IPS DF 6.9 (cell line): ENCODE measurements at regions not wholly inside any gene's neighbourhood (a gene's known extent, or its start where the extent isn't known, plus 50 kb on each side); places are given as distances from the start of the nearest gene placed in this dataset.
A peak's percentile ranks its signal among the peaks of the same experiment; 100 is the strongest.

ENCODE experiments used
- DNase-seq: peaks from one replicate; pipeline ENCODE4 v3.0.0-alpha.2; 2013; ENCODE audit warnings: low read depth, low spot score
- H3K27ac ChIP-seq: one replicate; pipeline ENCODE4 v1.5.1; 2013; ENCODE audit warnings: low read length, control low read depth
- H3K27me3 ChIP-seq: 2 replicates; pipeline ENCODE4 v1.6.1; 2013; ENCODE audit warnings: mild to moderate bottlenecking, low read length; ENCODE audit not compliant: control insufficient read depth, insufficient read depth
- H3K36me3 ChIP-seq: 2 replicates; pipeline ENCODE4 v1.6.1; 2013; ENCODE audit warnings: low read length; ENCODE audit not compliant: control insufficient read depth, insufficient read depth
- H3K4me1 ChIP-seq: 2 replicates; pipeline ENCODE4 v1.6.1; 2013; ENCODE audit warnings: low read length; ENCODE audit not compliant: control insufficient read depth, insufficient read depth
- H3K4me3 ChIP-seq: 2 replicates; pipeline ENCODE4 v1.5.1; 2013; ENCODE audit warnings: mild to moderate bottlenecking, low read length
- H3K9me3 ChIP-seq: 2 replicates; pipeline ENCODE4 v1.6.1; 2013; ENCODE audit warnings: low read length, inconsistent platforms; ENCODE audit not compliant: control insufficient read depth, insufficient read depth
- WGBS: extraction: QIAGEN DNeasy Blood & Tissue Kit; methylation state at CpG from one replicate; pipeline ENCODE4 v1.1.7; 2013; ENCODE audit warnings: mixed read lengths, missing lambda C conversion rate; ENCODE audit not compliant: insufficient read length, insufficient coverage; 5-methylcytosine and 5-hydroxymethylcytosine counted together

DNA sequence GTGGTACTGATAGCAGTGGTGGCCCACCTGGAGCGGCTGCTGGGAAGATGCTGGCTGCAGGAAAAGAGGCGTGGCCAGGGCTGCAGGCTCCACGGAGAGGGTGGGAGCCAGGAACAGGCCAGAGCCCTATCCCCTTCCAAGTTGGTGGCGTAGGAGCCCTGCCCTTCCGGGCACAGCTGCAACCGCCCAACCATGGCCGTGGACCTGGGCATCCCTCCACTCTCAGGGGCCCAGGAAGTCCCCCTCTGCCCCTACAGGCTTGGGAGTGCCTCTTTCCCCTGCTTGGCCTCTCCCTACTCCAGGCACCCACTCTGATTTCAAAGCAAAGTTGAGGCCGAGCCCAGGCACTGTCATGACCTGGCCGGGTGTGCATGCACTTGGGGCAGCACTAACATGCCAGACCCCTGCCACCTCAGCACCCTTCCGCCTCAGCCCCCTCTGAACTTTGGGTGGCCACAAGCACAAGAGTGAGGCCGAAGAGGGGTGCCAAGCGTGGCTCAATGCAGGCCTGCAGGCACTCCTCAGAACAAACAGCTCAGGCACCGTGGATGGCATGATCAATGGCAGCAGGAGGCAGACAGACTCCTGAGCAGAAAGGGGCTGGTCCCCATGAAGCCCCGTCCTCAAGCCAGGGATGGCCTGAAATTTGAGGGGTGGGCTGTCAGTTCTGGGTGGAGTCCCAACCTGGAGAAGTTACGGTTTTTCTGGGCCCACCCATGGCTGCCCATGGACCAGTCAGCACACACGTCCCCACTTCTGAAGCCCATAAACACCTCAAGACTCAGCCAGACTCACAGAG lies 164.9 kb upstream of the PRNP start:
- no peak for DNase-seq
- Histone ChIP-seq H3K27ac (no peak overlapping the region), H3K27me3 (no peaks in the 10 kb centered on the region), H3K9me3 (no peaks in the 10 kb centered on the region), H3K4me3 (no peak overlapping the region), H3K36me3 (no peaks in the 10 kb centered on the region), H3K4me1 (peaks cover 1% of the 10 kb centered on the region; the same call in 1 of the 2 replicates)
- no CpG with 5 or more reads among the region's 16 CpGs for WGBS

DNA sequence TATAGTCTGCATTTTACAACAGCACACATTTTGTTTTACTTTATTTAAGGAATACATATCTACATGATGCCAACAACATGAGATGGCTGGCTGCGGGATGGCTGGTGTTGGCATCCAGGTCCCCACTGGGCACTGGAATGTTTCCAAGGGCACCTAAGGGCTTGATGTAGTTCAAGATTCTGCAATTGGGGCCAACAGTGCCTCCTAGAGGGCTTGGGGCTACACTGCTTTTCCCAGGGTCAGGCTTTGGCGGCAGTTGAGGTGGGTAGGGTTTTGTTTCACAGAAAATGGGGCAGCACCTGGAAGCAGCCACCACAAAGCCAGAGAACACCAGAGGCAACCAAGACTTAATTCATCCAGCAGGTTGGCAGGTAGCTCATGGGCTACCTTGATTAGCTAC lies 166.7 kb upstream of the PRNP start:
- WGBS = no CpG with 5 or more reads among the region's 2 CpGs
- Histone ChIP-seq H3K27me3 (no peaks in the 10 kb centered on the region), H3K36me3 (no peaks in the 10 kb centered on the region), H3K4me3 (no peak overlapping the region), H3K9me3 (no peaks in the 10 kb centered on the region), H3K4me1 (peaks cover 1% of the 10 kb centered on the region; the same call in 1 of the 2 replicates), H3K27ac (no peak overlapping the region)
- peak; percentile 52 for DNase-seq

DNA sequence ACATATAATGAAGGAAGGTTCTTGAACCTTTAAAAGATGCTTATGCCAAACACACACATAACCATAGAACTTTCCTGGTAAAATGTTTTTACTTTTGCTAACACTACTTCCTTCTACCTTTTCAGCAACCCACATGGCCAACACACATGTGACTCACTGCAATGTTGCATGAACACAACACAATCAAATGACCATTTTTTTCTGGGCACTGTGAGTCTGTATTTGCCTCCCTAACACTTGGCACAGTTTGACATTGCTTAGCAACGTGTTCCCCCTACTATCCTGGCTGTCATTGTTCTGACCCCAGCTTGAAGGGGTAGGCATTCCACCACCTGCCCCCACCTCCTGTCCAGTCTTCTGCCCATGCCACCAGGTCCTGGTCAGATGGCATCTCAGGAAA lies 169.4 kb upstream of the PRNP start:
- DNase-seq = no peak
- no CpG with 5 or more reads among the region's 1 CpG for WGBS
- Histone ChIP-seq H3K36me3 (no peaks in the 10 kb centered on the region), H3K9me3 (no peaks in the 10 kb centered on the region), H3K4me3 (no peak overlapping the region), H3K4me1 (peaks cover 1% of the 10 kb centered on the region; the same call in 1 of the 2 replicates), H3K27ac (no peak overlapping the region), H3K27me3 (no peaks in the 10 kb centered on the region)

DNA sequence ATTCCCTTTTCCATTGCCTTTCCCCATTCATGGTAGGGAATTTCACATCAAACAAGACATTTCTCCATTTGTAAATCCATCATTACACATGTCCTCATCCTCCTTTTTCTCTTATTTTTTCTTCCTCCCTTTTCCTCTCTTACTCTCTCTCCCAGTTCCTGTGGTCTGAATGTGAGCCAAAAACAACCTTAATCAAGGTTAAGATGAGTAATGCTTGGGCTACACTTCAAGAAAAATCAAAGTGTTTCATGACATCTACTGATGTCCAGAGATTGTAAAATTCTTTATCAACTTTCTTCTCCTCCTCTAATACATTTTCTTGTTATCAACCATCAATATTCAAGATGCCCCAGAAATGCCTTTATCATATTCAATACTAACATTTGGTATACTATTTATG lies 172.5 kb upstream of the PRNP start:
- DNase-seq = no peak
- Histone ChIP-seq H3K9me3 (no peaks in the 10 kb centered on the region), H3K4me1 (no peaks in the 10 kb centered on the region; the same call in 1 of the 2 replicates), H3K27me3 (no peaks in the 10 kb centered on the region), H3K4me3 (no peak overlapping the region), H3K27ac (no peak overlapping the region), H3K36me3 (no peaks in the 10 kb centered on the region)

DNA sequence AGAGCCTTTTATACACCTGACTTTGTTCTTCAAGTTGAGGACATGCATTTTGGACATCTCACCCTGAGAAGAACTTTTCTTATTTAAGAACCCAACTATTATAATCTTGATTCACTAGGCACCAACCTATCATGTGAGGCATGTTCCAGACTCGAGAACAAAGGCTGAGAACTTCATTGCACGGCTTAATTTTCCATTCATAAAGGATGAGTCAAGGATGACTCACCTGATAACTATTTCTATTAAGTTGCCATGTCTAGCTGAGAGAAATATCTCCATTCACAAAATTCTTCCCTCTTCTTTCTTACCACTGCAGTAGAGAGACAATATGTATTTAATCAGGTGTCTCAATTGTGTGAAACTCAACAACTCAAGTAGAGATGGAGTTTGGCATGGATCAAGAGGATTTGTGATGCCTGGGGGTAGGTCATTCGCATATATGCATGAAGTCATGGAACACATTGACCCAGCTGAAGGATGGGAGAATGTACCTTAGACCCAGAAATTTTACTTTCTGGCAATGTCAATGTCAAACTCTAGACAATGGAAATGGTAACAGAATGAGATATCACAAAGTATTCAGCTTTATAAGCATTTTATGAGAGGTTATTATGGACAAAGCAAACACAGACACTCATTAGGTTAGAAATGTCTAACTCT lies 173.2 kb upstream of the PRNP start:
- Histone ChIP-seq H3K36me3 (no peaks in the 10 kb centered on the region), H3K4me1 (peaks cover 1% of the 10 kb centered on the region; the same call in 1 of the 2 replicates), H3K9me3 (no peaks in the 10 kb centered on the region), H3K27me3 (no peaks in the 10 kb centered on the region), H3K4me3 (no peak overlapping the region), H3K27ac (no peak overlapping the region)
- no peak for DNase-seq
- no CpG with 5 or more reads among the region's 3 CpGs for WGBS

DNA sequence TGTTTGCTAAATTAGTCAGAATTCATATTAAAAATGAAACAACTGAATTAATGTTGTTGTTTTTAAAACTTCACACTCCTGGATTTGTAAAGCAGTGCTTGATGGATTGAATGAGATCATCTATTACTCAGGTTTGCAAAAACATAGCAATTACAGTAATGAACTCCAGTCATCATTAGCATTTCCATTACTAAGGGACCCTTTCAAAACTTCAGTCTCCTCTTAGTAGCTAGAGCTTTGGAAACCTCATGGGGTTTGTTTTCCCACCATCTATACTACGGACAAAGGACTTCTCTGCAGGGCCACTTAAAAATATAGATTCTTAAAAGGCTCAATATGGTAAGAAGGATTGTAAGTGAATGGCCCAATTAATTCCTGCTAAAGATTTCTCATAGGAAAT lies 174.5 kb upstream of the PRNP start:
- no peak overlapping the region for H3K27ac ChIP-seq
- DNase-seq = no peak
- H3K36me3 ChIP-seq = no peaks in the 10 kb centered on the region

DNA sequence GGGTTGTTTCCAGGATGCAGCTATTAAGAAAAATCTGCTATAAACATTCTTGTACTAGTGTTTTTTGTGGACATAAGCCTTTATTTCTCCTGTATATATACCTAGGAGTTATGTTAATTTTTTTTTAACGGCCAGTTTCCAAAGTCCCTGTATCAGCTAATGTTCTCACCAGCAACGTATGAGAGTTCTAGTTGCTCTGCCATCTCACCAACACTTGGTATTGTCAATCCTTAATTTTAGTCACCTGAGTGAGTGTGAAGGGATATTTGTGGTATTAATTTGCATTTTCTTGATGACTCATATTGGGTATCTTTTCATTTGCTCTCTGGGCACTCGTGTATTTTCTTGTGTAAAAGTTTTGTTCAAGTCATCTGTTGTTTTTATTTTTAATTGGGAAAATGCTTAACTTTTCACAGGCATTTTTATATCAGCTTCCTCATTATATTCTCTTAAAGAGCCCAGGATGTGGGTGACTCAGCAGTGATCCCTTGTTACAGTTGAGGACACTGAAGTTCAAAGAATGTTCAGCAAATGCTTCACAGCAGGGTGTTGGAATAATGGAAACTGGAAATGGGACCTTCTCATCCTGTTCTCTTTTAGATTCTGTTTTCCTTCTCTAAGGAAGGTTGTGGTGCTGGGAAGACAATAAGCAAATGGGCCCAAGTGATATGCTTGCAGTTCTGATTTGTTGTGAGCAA lies 176.3 kb upstream of the PRNP start:
- H3K27ac ChIP-seq = no peak overlapping the region
- DNase-seq = no peak
- no CpG with 5 or more reads among the region's 3 CpGs for WGBS
- H3K9me3 ChIP-seq = no peaks in the 10 kb centered on the region
- no peak overlapping the region for H3K4me3 ChIP-seq
- peaks cover 1% of the 10 kb centered on the region; the same call in 1 of the 2 replicates for H3K4me1 ChIP-seq
- H3K36me3 ChIP-seq = no peaks in the 10 kb centered on the region
- H3K27me3 ChIP-seq = no peaks in the 10 kb centered on the region

More for the DNA sequence above, 174.5 kb upstream of the PRNP start:
- Histone ChIP-seq H3K4me3 (no peak overlapping the region), H3K27me3 (no peaks in the 10 kb centered on the region), H3K9me3 (no peaks in the 10 kb centered on the region), H3K4me1 (peaks cover 1% of the 10 kb centered on the region; the same call in 1 of the 2 replicates)
- no CpG with 5 or more reads among the region's 1 CpG for WGBS

DNA sequence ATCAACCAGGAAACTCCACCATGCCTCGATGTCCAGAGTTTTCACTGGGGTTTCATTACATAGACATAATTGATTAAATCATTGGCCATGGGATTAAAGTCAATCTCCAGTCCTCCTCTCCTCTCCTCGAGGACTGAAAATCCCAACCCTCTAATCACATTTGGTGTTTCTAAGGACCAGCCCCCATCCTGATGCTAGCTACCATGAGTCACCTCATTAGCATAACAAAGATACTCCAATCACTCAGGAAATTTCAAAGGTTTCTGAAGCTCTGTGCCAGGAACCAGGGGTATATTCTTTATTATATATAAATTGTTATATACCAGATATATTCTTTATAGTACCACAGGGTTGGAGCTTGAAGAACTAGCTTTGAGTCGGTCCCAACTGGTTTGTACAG lies 177.5 kb upstream of the PRNP start:
- Histone ChIP-seq H3K27me3 (no peaks in the 10 kb centered on the region), H3K9me3 (no peaks in the 10 kb centered on the region), H3K4me1 (peaks cover 1% of the 10 kb centered on the region; the same call in 1 of the 2 replicates), H3K27ac (no peak overlapping the region), H3K4me3 (no peak overlapping the region), H3K36me3 (no peaks in the 10 kb centered on the region)
- WGBS = no CpG with 5 or more reads among the region's 3 CpGs
- peak; percentile 20 for DNase-seq

DNA sequence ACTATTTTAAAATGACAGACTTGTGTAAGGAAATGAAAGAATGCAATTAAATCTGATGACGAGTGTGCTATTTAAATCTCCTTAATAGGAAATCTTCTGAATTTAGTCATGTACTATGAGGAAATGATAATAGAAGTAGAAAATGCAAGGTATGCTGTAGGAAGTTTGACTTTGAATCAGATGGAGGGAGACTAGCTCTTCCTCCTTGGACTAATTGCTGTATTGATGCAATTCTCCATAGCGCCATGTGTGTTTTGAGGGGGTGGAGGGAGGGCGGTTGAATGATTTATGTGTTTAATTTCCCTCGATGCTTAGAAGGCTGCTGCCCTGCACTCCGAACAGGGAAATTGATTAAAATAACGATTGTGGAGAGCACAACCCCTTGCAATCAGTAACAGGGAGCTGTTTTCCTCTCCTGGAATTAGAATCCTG lies 179.0 kb upstream of the PRNP start:
- no peak for DNase-seq
- H3K9me3 ChIP-seq = no peaks in the 10 kb centered on the region
- no peak overlapping the region for H3K27ac ChIP-seq
- WGBS = no CpG with 5 or more reads among the region's 6 CpGs
- H3K36me3 ChIP-seq = no peaks in the 10 kb centered on the region
- no peaks in the 10 kb centered on the region for H3K27me3 ChIP-seq
- H3K4me3 ChIP-seq = no peak overlapping the region
- 0 out of 2 replicates have a peak, but pooled peaks cover 1% of the 10 kb centered on the region for H3K4me1 ChIP-seq

DNA sequence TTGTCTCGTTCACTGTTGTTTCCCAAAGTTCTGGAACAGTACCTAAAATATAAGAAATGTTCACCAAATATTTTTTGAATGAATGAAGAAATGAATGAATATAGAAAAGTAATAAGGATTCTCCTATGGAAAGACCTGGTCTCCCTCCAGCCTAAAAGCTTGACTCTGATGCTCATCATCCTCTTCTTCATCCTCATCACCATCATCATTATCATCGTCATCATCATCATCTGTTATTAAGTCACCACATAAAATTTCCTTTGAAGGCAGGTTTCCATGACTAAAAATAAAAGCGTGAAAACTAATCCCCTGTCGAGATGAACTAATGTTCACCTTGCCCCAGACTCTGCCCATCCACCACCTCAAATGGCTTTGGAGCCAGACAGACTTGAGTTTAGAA lies 181.4 kb upstream of the PRNP start:
- DNase-seq = no peak
- Histone ChIP-seq H3K36me3 (no peaks in the 10 kb centered on the region), H3K4me1 (0 out of 2 replicates have a peak, but pooled peaks cover 1% of the 10 kb centered on the region), H3K27ac (no peak overlapping the region), H3K9me3 (no peaks in the 10 kb centered on the region), H3K4me3 (no peak overlapping the region), H3K27me3 (no peaks in the 10 kb centered on the region)
- no CpG with 5 or more reads among the region's 4 CpGs for WGBS
